BJ (cell line): ENCODE measurements at regions not wholly inside any gene's neighbourhood (a gene's known extent, or its start where the extent isn't known, plus 50 kb on each side); places are given as distances from the start of the nearest gene placed in this dataset.

ENCODE experiments used
- CTCF ChIA-PET: fragments of 350-600 bp; formaldehyde crosslinking; extraction: SDS; loops from one replicate; lab custom pipeline; 2021; ENCODE audit warnings: antibody characterized with exemption, inconsistent platforms; lab: Yijun Ruan, JAX
- POLR2A ChIA-PET: fragments of 300-600 bp; sonication (Branson Sonifier 250); formaldehyde crosslinking; extraction: SDS; loops from one replicate; lab custom pipeline; 2021; ENCODE audit warnings: antibody characterized with exemption; lab: Charles Lee
- DNase-seq: peaks from one replicate; pipeline ENCODE4 v3.0.0-alpha.2; 2011; ENCODE audit warnings: low read depth
- H3K27me3 ChIP-seq: 2 replicates; pipeline ENCODE4 v1.6.0; 2011; ENCODE audit warnings: low read length; ENCODE audit not compliant: control insufficient read depth, insufficient read depth
- H3K36me3 ChIP-seq: 2 replicates; pipeline ENCODE4 v1.5.1; 2011; ENCODE audit warnings: low read length; ENCODE audit not compliant: control insufficient read depth, insufficient read depth
- H3K4me3 ChIP-seq: 2 replicates; pipeline ENCODE4 v1.5.1; 2011; ENCODE audit warnings: low read depth, mild to moderate bottlenecking, control low read depth, low read length
- TF ChIP-seq, protein P1 (sequence below): IDR thresholded peaks from 2 replicates; pipeline ENCODE4 v1.5.1; 2011; ENCODE audit warnings: low read depth, mild to moderate bottlenecking, control low read depth, inconsistent platforms, low read length, moderate library complexity; ENCODE audit not compliant: insufficient read depth

DNA sequence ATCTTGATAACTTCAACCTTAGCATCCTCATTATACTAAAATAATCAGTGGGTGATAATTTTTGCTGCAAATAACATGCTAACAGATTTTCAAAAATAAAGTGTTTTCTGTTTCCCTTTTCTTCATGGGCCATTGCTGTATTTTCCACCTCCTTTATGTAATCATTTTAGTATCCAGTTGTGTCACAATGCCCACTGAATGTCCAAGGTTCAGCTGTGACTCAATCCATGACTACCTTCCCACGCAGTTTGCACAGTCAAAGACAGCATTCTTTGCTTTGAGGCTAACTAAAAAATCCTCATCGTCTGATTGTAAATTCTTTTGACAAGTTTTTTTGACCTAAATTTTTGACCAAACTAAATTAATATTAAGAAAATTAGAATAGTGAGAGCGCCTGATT lies 474.1 kb downstream of the FLRT2 start:
- DNase-seq = no peak
- no peaks in the 10 kb centered on the region for H3K27me3 ChIP-seq
- H3K4me3 ChIP-seq = no peak overlapping the region
- POLR2A ChIA-PET = no interaction called here
- H3K36me3 ChIP-seq = no peaks in the 10 kb centered on the region
- CTCF ChIA-PET = no interaction called here
- TF ChIP-seq, protein P1, sequence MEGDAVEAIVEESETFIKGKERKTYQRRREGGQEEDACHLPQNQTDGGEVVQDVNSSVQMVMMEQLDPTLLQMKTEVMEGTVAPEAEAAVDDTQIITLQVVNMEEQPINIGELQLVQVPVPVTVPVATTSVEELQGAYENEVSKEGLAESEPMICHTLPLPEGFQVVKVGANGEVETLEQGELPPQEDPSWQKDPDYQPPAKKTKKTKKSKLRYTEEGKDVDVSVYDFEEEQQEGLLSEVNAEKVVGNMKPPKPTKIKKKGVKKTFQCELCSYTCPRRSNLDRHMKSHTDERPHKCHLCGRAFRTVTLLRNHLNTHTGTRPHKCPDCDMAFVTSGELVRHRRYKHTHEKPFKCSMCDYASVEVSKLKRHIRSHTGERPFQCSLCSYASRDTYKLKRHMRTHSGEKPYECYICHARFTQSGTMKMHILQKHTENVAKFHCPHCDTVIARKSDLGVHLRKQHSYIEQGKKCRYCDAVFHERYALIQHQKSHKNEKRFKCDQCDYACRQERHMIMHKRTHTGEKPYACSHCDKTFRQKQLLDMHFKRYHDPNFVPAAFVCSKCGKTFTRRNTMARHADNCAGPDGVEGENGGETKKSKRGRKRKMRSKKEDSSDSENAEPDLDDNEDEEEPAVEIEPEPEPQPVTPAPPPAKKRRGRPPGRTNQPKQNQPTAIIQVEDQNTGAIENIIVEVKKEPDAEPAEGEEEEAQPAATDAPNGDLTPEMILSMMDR = no peak

DNA sequence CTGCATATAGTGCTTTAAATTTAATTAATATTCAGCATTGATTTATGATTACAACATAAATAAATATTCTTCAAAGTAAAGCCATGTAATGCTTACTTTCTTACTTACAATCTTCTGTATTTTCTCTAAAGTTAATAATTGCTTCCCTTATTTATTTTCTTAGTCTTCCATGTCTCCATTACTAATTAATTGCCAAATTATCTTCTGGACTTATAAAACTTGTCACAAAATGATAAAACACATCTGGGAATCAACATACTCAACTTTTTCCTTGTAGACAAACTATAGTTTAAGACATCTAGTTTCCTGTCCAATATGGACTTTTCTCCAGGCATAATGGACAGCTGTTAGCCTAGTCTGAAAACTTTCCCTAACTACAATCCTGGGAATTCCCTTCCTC lies 466.6 kb downstream of the FLRT2 start:
- ChIA-PET CTCF (no interaction called here), POLR2A (no interaction called here)
- DNase-seq = no peak
- H3K4me3 ChIP-seq = no peak overlapping the region
- TF ChIP-seq, protein P1 = no peak
- H3K27me3 ChIP-seq = no peaks in the 10 kb centered on the region
- H3K36me3 ChIP-seq = no peaks in the 10 kb centered on the region

DNA sequence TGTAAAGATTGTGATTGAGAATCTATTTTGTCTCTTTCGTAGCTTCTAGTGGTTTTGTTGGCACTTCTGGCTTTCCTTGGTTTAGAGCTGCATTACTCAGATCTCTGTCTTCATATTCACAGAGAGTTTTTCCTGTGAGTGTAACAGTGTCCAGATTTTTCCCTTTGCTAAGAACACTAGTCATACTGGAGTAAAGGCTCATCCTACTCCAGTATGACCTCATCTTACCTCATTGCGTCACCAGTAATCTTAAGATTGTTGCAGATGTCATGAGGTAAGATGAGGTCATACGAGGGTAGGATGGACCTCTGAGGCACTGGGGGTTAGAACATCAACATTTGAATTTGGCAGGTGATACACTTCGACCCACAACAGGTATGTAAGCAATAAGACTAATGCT lies 461.2 kb downstream of the FLRT2 start:
- Histone ChIP-seq H3K27me3 (no peaks in the 10 kb centered on the region), H3K4me3 (no peak overlapping the region), H3K36me3 (no peaks in the 10 kb centered on the region)
- TF ChIP-seq, protein P1 = no peak
- no peak for DNase-seq
- ChIA-PET POLR2A (no interaction called here), CTCF (interaction anchor here (0.8 kb wide), 1 partner anchor 16 kb away, joined by 3 read pairs; no protein-coding TSS in a partner anchor)

DNA sequence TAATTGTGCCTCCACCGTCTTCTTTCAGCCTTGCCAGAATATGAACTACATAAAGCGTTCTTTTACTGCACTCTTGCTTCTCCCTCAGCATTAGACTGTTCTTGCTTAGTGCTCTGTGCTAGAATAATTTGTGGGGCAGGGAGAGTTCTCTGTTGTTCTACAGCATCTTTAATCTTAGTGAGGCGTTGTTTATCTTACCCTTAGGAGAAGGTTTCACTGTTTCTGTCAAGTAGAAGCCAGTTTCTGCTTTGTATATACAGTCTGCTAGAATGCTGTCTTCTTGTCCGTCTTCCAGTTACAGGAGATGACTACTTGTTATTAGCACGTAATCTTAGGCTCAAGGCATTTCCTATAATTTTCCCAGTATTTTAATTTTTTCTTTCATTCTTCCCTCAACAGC lies 458.0 kb downstream of the FLRT2 start:
- no peak for DNase-seq
- ChIA-PET POLR2A (no interaction called here), CTCF (no interaction called here)
- H3K36me3 ChIP-seq = no peaks in the 10 kb centered on the region
- TF ChIP-seq, protein P1 = no peak
- H3K4me3 ChIP-seq = no peak overlapping the region
- H3K27me3 ChIP-seq = no peaks in the 10 kb centered on the region

DNA sequence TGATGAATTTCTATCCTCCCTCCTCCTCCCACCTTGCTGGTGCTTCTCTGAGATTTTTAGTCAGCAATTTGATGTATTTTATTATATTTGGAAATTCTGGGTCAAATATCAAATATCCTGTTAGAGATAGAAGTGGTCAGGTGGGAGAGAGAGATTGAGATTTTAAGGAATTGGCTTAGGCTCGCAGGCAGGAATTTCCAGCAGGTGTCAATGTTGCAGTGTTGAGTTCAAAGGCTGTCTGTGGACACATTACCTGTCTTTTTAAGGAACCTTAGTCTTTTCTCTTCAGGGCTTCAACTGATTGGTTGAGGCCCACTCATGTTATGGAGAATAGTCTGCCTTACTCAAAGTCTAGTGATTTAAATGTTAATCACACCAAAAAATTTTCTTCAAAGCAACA lies 457.3 kb downstream of the FLRT2 start:
- no peak for DNase-seq
- H3K36me3 ChIP-seq = no peaks in the 10 kb centered on the region
- POLR2A ChIA-PET = no interaction called here
- CTCF ChIA-PET = no interaction called here
- TF ChIP-seq, protein P1 = no peak
- H3K27me3 ChIP-seq = no peaks in the 10 kb centered on the region
- no peak overlapping the region for H3K4me3 ChIP-seq
